ELF-1 (cell line): ENCODE measurements at regions not wholly inside any gene's neighbourhood (a gene's known extent, or its start where the extent isn't known, plus 50 kb on each side); places are given as distances from the start of the nearest gene placed in this dataset.
A peak's percentile ranks its signal among the peaks of the same experiment; 100 is the strongest.
"Not testable (repeated sequence)": the region's sequence is repeated elsewhere in the genome, so short reads cannot be mapped to it uniquely, and the experiment has no call there.

ENCODE experiments used
- DNase-seq: peaks from one replicate; pipeline ENCODE4 v3.0.0-alpha.2; 2016; ENCODE audit warnings: low read depth, low spot score

GRCh38 chr1:4171480-4172450, 271.7 kb upstream of the C1orf174 start:
- DNase-seq = no peak

- DNase-seq = peak; percentile 62
These were observed 272.9 kb upstream of the C1orf174 start for GRCh38 chr1:4172644-4173599.

GRCh38 chr1:4173731-4174130, 273.7 kb upstream of the C1orf174 start:
- no peak for DNase-seq

GRCh38 chr1:4174291-4175200, 274.5 kb upstream of the C1orf174 start:
- DNase-seq = no peak

- peak; percentile 58 for DNase-seq
These were observed 275.7 kb upstream of the C1orf174 start for GRCh38 chr1:4175566-4176405.

- DNase-seq = no peak
These were observed 276.8 kb upstream of the C1orf174 start for GRCh38 chr1:4176841-4177240.

- DNase-seq = no peak
These were observed 277.5 kb upstream of the C1orf174 start for GRCh38 chr1:4177425-4178150.

GRCh38 chr1:4178501-4179113, 278.5 kb upstream of the C1orf174 start:
- DNase-seq = no peak

- no peak for DNase-seq
These were observed 280.1 kb upstream of the C1orf174 start for GRCh38 chr1:4179914-4180735.

- not testable (repeated sequence) for DNase-seq
These were observed 286.4 kb upstream of the C1orf174 start for GRCh38 chr1:4186486-4186885.

GRCh38 chr1:4203501-4203900, 303.4 kb upstream of the C1orf174 start:
- DNase-seq = no peak

- no peak for DNase-seq
These were observed 307.1 kb upstream of the C1orf174 start for GRCh38 chr1:4207183-4207582.

- no peak for DNase-seq
These were observed 308.0 kb upstream of the C1orf174 start for GRCh38 chr1:4207842-4208692.

- no peak for DNase-seq
These were observed 310.0 kb upstream of the C1orf174 start for GRCh38 chr1:4210043-4210442.

GRCh38 chr1:4212796-4213195, 312.7 kb upstream of the C1orf174 start:
- DNase-seq = no peak

- no peak for DNase-seq
These were observed 313.4 kb upstream of the C1orf174 start for GRCh38 chr1:4213366-4213973.

GRCh38 chr1:4214826-4215225, 314.8 kb upstream of the C1orf174 start:
- DNase-seq = no peak
